ENCODE measurements at regions not wholly inside any gene's neighbourhood (a gene's known extent, or its start where the extent isn't known, plus 50 kb on each side); places are given as distances from the start of the nearest gene placed in this dataset.

GRCh38 chr13:79862515-79862914 lies 381.6 kb downstream of the NDFIP2 start:
- no peak for TF ChIP-seq CTCF (IDR thresholded peaks at IDR 0.05)
- Histone ChIP-seq H3K9me3 (no peaks in the 10 kb centered on the region), H3K36me3 (no peaks in the 10 kb centered on the region), H3K27me3 (no peaks in the 10 kb centered on the region), H3K4me1 (ENCODE audit: control insufficient read depth in 1 of 2, insufficient read depth in 1 of 2, low read depth in 1 of 2, low read length in 1 of 2) (peaks cover 20 to 21% of the 10 kb centered on the region in 2 experiments), H3K27ac (no peak overlapping the region), H3K4me3 (ENCODE audit: low read depth in 1 of 2, low read length in 1 of 2) (no peak overlapping the region)

- no peaks in the 10 kb centered on the region for H3K27me3 ChIP-seq
- peaks cover 12 to 13% of the 10 kb centered on the region in 2 experiments for H3K4me1 ChIP-seq (ENCODE audit: control insufficient read depth in 1 of 2, insufficient read depth in 1 of 2, low read depth in 1 of 2, low read length in 1 of 2)
- no peaks in the 10 kb centered on the region for H3K9me3 ChIP-seq
- no peak overlapping the region for H3K4me3 ChIP-seq (ENCODE audit: low read depth in 1 of 2, low read length in 1 of 2)
- no peak overlapping the region for H3K27ac ChIP-seq
- no peak for TF ChIP-seq CTCF (IDR thresholded peaks at IDR 0.05)
- no peaks in the 10 kb centered on the region for H3K36me3 ChIP-seq
Observed at GRCh38 chr13:79861731-79862130, 380.8 kb downstream of the NDFIP2 start.

GRCh38 chr13:79860791-79861190 lies 379.8 kb downstream of the NDFIP2 start:
- no peak overlapping the region for H3K27ac ChIP-seq
- no peak overlapping the region for H3K4me3 ChIP-seq (ENCODE audit: low read depth in 1 of 2, low read length in 1 of 2)
- no peaks in the 10 kb centered on the region for H3K9me3 ChIP-seq
- no peaks in the 10 kb centered on the region for H3K27me3 ChIP-seq
- no peak for TF ChIP-seq CTCF (IDR thresholded peaks at IDR 0.05)
- H3K36me3 ChIP-seq: no peaks in the 10 kb centered on the region
- H3K4me1 ChIP-seq (ENCODE audit: control insufficient read depth in 1 of 2, insufficient read depth in 1 of 2, low read depth in 1 of 2, low read length in 1 of 2): peaks cover 2 to 3% of the 10 kb centered on the region in 2 experiments

DNA sequence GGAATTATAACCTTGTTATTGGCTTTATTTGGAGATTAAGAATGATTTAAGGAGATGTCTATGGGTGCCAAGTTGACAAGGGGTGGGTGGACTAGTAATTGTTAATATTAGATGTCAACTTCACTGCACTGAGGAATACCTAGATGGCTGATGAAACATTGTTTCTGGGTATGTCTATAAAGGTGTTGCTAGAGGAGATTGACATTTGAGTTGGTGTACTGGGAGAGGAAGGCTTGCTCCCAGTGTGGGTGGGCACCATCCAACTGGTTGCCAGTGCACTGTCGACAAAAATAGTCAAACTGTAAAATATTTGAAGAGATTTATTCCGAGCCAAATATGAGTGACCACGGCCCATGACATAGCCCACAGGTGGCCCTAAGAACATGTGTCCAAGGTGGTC lies 378.8 kb downstream of the NDFIP2 start:
- Histone ChIP-seq H3K27ac (no peak overlapping the region), H3K27me3 (no peaks in the 10 kb centered on the region), H3K36me3 (no peaks in the 10 kb centered on the region), H3K4me3 (ENCODE audit: low read depth in 1 of 2, low read length in 1 of 2) (no peak overlapping the region), H3K4me1 (ENCODE audit: control insufficient read depth in 1 of 2, insufficient read depth in 1 of 2, low read depth in 1 of 2, low read length in 1 of 2) (no peaks in the 10 kb centered on the region), H3K9me3 (no peaks in the 10 kb centered on the region)
- TF ChIP-seq CTCF (IDR thresholded peaks at IDR 0.05): no peak

- Histone ChIP-seq H3K27me3 (no peaks in the 10 kb centered on the region), H3K4me1 (ENCODE audit: control insufficient read depth in 1 of 2, insufficient read depth in 1 of 2, low read depth in 1 of 2, low read length in 1 of 2) (peaks cover 0 to under 1% of the 10 kb centered on the region in 2 experiments), H3K27ac (no peak overlapping the region), H3K9me3 (no peaks in the 10 kb centered on the region), H3K4me3 (ENCODE audit: low read depth in 1 of 2, low read length in 1 of 2) (no peak overlapping the region), H3K36me3 (no peaks in the 10 kb centered on the region)
- no peak for TF ChIP-seq CTCF (IDR thresholded peaks at IDR 0.05)
Observed at GRCh38 chr13:79853251-79853650, 372.3 kb downstream of the NDFIP2 start.

- H3K27me3 ChIP-seq: no peaks in the 10 kb centered on the region
- H3K9me3 ChIP-seq: no peaks in the 10 kb centered on the region
- H3K36me3 ChIP-seq: no peaks in the 10 kb centered on the region
- TF ChIP-seq CTCF (IDR thresholded peaks at IDR 0.05): no peak
- no peak overlapping the region for H3K4me3 ChIP-seq (ENCODE audit: low read depth in 1 of 2, low read length in 1 of 2)
- H3K4me1 ChIP-seq (ENCODE audit: control insufficient read depth in 1 of 2, insufficient read depth in 1 of 2, low read depth in 1 of 2, low read length in 1 of 2): peaks cover 3 to 4% of the 10 kb centered on the region in 2 experiments
- no peak overlapping the region for H3K27ac ChIP-seq
Observed at GRCh38 chr13:79851318-79851717, 370.4 kb downstream of the NDFIP2 start.
